NCI-H2227 treated with DMSO at 0.1 percent for 48 hours (cell line): ENCODE measurements at regions not wholly inside any gene's neighbourhood (a gene's known extent, or its start where the extent isn't known, plus 50 kb on each side); places are given as distances from the start of the nearest gene placed in this dataset.

Source experiments
- DNase-seq: peaks from one replicate; lab custom pipeline; 2025; lab: John Stamatoyannopoulos, UW

- DNase-seq = no peak
Observed at GRCh38 chr3:158970006-158970405, 168.2 kb downstream of the MFSD1 start.

- DNase-seq = no peak
Observed at GRCh38 chr3:158974904-158975303, 173.1 kb downstream of the MFSD1 start.

- DNase-seq = no peak
Observed at GRCh38 chr3:158976966-158977365, 175.1 kb downstream of the MFSD1 start.

GRCh38 chr3:158977497-158977896 is 175.6 kb downstream of the MFSD1 start:
- DNase-seq = no peak

GRCh38 chr3:158983216-158984099 is 181.6 kb downstream of the MFSD1 start:
- no peak for DNase-seq

GRCh38 chr3:158991146-158991705 is 189.4 kb downstream of the MFSD1 start:
- DNase-seq = no peak

GRCh38 chr3:158992463-158992862 is 190.6 kb downstream of the MFSD1 start:
- DNase-seq = no peak

GRCh38 chr3:158994386-158994785 is 192.5 kb downstream of the MFSD1 start:
- no peak for DNase-seq

GRCh38 chr3:159001711-159002110 is 199.9 kb downstream of the MFSD1 start:
- DNase-seq = no peak

- no peak for DNase-seq
Observed at GRCh38 chr3:159005137-159005536, 203.3 kb downstream of the MFSD1 start.

GRCh38 chr3:159007331-159007730 is 205.5 kb downstream of the MFSD1 start:
- no peak for DNase-seq

GRCh38 chr3:159008401-159008800 is 206.5 kb downstream of the MFSD1 start:
- DNase-seq = no peak

GRCh38 chr3:159018341-159018740 is 216.5 kb downstream of the MFSD1 start:
- no peak for DNase-seq

- no peak for DNase-seq
Observed at GRCh38 chr3:159025733-159026132, 223.9 kb downstream of the MFSD1 start.

GRCh38 chr3:159026510-159026909 is 224.7 kb downstream of the MFSD1 start:
- no peak for DNase-seq

GRCh38 chr3:159028706-159029105 is 226.9 kb downstream of the MFSD1 start:
- DNase-seq = no peak

- DNase-seq = no peak
Observed at GRCh38 chr3:159029306-159030026, 227.6 kb downstream of the MFSD1 start.

- DNase-seq = no peak
Observed at GRCh38 chr3:159030138-159030670, 228.3 kb downstream of the MFSD1 start.

- DNase-seq = no peak
Observed at GRCh38 chr3:159030886-159031679, 229.2 kb downstream of the MFSD1 start.

- no peak for DNase-seq
Observed at GRCh38 chr3:159032311-159032710, 230.5 kb downstream of the MFSD1 start.

- DNase-seq = no peak
Observed at GRCh38 chr3:159038405-159038804, 236.6 kb downstream of the MFSD1 start.

GRCh38 chr3:159039286-159039685 is 237.4 kb downstream of the MFSD1 start:
- no peak for DNase-seq
